ENCODE measurements at regions not wholly inside any gene's neighbourhood (a gene's known extent, or its start where the extent isn't known, plus 50 kb on each side); places are given as distances from the start of the nearest gene placed in this dataset.

GRCh38 chr4:177052211-177052934 is 257.3 kb upstream of the NEIL3 start:
- no peak for DNase-seq

DNA sequence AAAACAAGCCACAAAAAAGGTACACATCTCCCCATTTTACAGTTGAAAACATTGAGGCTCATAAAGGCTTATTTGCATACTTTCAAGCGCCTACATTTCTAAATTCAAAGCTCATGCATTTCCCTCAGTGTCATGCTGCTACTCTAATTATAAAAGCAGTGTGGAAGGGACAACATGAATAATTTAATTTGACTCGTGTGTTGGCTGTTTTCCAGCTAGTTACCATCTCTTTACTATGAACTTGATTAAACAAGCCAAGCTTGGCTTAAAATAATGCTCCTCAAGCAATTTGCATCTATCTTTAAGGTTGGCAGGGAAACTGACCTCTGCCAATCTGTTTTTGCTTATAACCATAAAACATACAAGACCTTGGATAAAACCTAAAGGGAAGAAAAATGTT is 252.5 kb upstream of the NEIL3 start:
- no peak for DNase-seq

- DNase-seq: no peak
Measured at GRCh38 chr4:177064116-177064515, 245.6 kb upstream of the NEIL3 start.

- no peak for DNase-seq
Measured at GRCh38 chr4:177064729-177065394, 244.8 kb upstream of the NEIL3 start.

DNA sequence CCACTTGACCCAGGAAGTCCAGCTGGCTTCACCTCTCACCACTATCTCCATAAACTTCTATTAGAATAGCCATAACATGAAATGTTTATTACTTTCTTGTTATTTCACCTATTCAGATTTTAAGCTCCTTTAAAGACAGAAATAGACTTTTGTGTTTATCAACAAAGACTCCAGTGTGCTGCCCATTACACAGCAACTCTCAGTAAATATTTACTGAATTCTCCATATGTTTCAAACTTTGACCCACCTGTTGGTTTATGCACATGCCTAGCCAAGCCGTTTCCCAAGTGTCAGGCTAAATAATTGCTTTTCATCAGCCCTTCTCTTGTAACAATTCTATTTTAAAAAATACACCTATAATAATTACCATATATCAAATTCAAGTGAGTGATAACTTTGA is 242.9 kb upstream of the NEIL3 start:
- DNase-seq: no peak

- DNase-seq: no peak
Measured at GRCh38 chr4:177070533-177071058, 239.1 kb upstream of the NEIL3 start.

DNA sequence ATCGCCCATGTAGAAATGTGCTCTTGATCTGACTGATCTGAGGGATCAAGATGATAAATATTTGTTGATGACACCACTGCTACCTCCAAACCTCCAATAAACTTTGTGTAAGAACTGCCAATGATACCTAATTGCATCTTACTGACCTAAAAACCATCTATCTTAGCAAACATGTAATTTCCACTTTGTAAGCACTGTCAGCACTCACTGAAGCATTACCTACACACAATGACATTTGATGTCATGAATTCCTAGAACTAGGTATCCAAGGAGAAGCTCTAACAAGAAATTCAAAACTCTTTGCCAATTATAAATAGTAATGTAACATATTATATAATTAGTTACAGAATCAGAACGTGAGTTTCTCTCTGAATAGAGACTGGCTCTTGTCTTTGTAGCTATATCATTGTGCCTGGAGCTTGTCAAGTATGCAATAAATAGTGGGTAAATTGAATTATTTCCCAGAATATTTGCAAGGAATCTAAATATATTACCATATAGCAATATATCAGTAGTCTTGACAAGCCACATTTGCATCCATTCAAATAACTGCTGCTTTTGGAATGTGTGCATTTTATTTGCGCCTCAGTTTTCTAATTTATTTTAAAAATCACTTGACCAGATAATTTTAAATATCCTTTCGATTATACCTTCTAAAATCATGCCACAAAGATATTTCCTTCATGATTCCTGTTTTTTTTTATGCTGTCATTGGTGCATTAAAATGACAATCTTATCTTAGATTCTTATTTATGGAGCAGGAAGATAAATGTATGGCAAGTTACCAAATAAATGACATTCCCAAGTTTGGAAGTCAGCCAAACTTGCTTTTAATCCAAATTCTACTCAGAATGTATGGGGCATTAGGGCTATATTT is 232.3 kb upstream of the NEIL3 start:
- no peak for DNase-seq

GRCh38 chr4:177079327-177079726 is 230.3 kb upstream of the NEIL3 start:
- no peak for DNase-seq

DNA sequence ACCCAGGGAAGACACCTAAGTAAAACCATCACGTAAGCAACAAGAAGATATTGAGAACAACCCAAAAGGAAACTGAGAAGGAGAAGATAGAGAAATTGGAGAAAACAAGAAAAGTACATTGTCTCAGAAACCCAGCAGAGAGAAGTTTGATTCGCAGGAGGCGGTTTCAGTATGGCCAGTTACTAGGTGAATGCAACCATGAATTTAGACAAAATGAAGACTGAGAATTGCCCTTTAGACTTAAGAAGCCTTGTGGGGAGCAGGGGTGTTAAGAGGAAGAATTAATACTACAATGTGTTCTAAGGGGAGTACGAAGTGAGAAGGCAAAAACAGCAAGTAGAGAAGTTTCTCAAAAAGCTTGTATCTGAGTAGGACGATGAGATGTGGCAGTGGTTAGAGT is 229.3 kb upstream of the NEIL3 start:
- DNase-seq: no peak

DNA sequence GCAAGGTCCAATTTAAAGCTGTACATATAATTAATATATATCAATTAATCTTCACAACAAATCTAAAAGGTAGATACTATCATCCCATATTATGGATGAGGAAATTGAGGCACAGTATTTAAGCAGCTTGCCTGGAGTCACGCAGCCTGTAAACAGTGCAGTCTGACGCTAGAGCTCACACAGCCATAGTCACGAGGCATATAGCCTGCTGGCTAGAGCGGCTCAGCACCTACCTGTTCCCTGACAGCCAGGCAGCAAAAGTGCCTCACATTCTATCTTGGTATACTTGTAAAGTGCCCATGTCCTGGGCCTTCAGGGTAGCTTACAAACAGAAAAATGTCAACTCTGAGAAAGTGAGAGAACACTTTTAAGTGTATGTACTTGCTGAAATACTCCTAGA is 222.6 kb upstream of the NEIL3 start:
- no peak for DNase-seq

DNA sequence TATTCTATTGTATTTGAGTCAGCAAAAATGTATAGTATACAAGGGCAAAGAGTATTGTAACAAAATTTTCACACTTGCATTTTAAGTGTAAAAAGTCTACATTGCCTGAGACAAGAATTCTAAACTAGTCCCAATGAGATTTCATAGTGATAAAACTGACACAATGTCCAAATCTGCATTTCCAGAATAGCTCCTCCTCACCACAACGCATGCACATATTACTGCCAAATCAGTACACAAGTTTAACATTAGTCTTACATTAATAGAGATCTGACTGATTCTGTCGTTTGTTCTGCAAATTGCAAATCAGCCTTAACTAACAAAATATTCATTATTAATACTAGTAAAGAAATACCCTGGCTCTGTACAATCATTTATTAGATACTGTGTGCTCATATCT is 222.2 kb upstream of the NEIL3 start:
- no peak for DNase-seq

DNA sequence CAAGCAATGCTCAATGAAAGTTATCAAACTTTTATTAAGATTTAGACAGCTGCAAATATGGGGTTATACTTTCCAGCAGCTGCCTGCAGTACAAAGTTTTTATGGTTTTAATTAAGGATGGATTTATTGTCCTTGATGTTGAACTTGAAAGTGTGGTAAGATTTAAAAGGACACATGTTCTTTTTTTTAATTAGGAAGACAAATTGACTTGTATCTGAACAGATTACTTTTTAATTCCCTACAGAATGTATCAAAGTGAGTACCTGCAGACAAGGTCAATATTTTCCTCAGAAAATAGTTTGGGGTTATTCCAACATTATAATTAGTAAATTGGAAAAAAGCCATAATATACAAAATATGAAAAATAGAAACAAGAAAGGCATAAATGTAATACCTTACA is 218.2 kb upstream of the NEIL3 start:
- no peak for DNase-seq

- DNase-seq: no peak
Measured at GRCh38 chr4:177092807-177093206, 216.9 kb upstream of the NEIL3 start.

DNA sequence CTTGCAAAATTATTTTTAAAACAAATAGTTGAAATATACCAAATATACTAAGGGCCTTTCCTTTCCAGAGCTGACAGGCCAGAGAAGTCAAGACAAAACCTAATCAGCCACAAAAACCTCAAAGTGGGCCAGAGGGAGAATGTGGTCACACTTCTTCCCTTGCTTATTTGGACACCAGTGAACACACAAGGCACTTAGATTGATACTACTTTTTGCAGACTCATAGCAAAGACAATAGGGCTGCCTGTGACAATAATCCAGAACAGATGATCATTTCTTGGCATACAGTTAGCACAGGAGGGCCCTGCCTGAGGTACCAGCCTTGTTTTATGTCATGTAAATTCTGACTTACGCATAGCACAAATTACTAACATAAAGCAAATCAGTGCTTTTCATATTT is 215.7 kb upstream of the NEIL3 start:
- DNase-seq: no peak

GRCh38 chr4:177097291-177097690 is 212.4 kb upstream of the NEIL3 start:
- DNase-seq: no peak

GRCh38 chr4:177099211-177099610 is 210.5 kb upstream of the NEIL3 start:
- DNase-seq: no peak

DNA sequence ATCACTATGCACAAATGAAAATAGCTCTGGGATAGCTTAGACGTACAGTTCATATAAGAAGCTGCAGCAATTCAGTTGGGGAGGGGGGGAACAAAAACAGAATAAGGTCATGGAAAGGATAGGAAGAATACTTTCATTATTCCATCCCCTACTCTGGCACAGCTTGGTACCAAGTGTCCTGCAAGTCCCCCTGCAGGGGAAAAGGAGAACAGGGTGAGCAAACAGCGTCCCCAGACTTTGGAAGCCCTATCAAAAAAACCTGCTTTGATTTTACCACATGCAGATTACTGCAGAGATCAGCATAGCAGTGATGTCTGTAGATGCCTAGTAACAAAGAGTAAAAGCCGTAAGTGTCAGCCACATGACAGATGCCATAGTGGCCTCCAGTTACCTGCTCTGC is 209.4 kb upstream of the NEIL3 start:
- no peak for DNase-seq

GRCh38 chr4:177103619-177104018 is 206.1 kb upstream of the NEIL3 start:
- DNase-seq: no peak

DNA sequence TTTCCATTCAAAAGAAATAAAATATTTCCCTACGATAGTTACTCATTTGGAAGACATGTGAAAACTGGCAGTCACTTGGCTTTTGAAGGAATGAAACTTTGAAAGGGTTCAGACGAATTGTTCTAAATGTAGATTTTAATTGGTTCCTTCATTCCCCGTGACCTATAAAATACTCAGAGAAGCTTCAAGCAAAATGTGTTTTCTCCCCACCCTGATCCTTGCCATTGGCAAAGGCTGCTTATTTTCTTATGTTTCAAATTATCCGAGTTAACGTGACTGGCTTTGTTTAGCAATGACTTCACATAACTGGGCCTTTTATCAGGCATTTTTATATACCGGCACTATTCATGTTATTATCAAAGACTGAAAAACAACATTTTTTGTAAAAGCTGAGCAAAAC is 204.1 kb upstream of the NEIL3 start:
- no peak for DNase-seq

DNA sequence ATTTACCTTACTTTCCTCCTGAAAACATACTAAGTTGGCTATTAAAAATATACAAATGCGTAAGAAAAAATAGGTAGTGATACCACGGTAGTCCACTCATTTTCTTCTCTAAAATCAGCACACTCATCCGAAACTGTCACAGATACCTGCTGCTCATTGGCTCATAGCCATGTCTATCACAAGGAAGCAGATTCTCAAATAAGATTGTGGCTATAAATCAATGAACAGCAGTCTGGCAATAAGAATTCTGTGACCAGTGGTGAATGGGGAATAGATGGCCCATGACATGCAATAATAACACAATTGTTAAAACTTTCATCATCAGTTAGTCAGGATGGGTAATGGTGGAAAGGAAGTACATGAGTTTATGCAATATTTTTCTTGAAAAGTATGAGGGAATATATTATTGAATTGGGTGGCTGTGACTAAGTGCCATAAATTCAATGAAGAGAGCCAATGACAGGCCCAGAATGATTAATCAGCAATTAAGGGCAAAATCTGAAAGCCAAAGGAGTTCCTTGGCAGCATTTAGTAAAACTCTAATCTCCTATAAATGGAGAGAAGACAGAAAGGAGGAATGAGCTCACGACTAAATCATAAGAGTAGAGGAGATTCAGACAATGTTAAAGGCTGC is 202.3 kb upstream of the NEIL3 start:
- DNase-seq: no peak

DNA sequence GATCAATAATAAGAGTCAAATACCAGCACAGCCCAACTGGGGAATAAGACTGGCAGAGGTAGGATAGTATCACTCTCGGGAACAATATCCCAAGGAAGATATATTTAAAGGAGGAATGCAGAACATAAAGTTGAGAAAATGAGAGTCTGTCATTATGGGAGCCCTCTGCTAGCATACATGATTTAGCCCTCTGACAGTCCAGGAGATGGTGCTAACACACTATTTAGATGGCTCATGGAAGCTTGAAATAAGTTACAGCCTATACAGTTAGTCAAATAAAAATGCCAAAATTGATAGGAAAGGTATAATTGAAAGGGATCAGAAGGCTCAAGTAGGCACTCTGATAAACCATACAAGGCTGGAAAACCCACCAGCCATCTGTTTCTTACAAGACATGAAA is 201.0 kb upstream of the NEIL3 start:
- DNase-seq: no peak

DNA sequence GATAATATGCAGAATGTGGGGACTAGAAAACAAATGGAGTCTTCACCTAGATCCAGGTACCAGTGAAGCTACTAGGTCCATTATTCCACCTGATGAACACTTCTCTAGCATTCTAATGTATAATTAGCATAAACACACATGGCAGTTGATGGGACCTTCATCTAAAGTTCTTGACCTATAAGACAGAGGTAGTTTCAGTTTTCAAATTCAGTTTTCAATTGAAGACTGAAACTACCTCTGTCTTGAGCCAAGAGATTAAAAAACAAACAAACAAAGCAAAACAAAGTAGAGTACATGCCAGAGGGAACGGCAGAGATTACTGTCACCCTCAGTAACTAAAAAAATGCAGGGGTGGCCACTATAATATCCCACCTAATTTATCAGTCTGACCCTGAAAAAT is 199.9 kb upstream of the NEIL3 start:
- no peak for DNase-seq

GRCh38 chr4:177116161-177116560 is 193.5 kb upstream of the NEIL3 start:
- DNase-seq: no peak

All from NCI-H2171 treated with DMSO at 0.1 percent for 48 hours (cell line).